T-cell (primary cell): ENCODE measurements at regions not wholly inside any gene's neighbourhood (a gene's known extent, or its start where the extent isn't known, plus 50 kb on each side); places are given as distances from the start of the nearest gene placed in this dataset.

Experiments used
- ATAC-seq, 4 experiments: fragments of 200-7000 bp in 3 of 4; fragments of 150-1000 bp in 1 of 4; cut with Tn5 transposase; replicated peaks in 1 of 4; 1 replicate in 3 of 4; 2 replicates in 1 of 4; pipeline ENCODE4 v1.10.0; 2021; ENCODE audit warnings: moderate library complexity in 3 of 4, mild to moderate bottlenecking in 2 of 4, moderate number of reproducible peaks in 1 of 4
- CTCF ChIA-PET, 2 donors: fragments of 300-600 bp; sonication (Branson Sonifier 250); formaldehyde crosslinking; loops; one replicate each; lab custom pipeline; 2022; ENCODE audit warnings: antibody characterized with exemption in 2 of 2; lab: Charles Lee
- POLR2A ChIA-PET, 2 donors: fragments of 300-600 bp; sonication (Branson Sonifier 250); formaldehyde crosslinking; loops; one replicate each; lab custom pipeline; 2022; ENCODE audit warnings: antibody characterized with exemption in 2 of 2; lab: Charles Lee
- DNase-seq, 35 experiments: peaks; one replicate each; pipeline versions ENCODE4 v3.0.0 to v3.0.0-alpha.2; 2013 to 2023
- H3K27ac ChIP-seq: one replicate; pipeline ENCODE4 v1.5.1; 2013; ENCODE audit warnings: low read length
- H3K27me3 ChIP-seq, 2 experiments: replicated peaks in 1 of 2; 1 replicate in 1 of 2; 2 replicates in 1 of 2; pipeline versions ENCODE4 v1.6.1 to v1.7.0; 2013; ENCODE audit warnings: low read length in 1 of 2, mixed read lengths in 1 of 2; ENCODE audit not compliant: control insufficient read depth in 2 of 2, insufficient read depth in 2 of 2; ENCODE audit errors: extremely low read depth in 1 of 2
- H3K36me3 ChIP-seq, 2 donors: 1 replicate in 1 of 2; 2 replicates in 1 of 2; pipeline versions ENCODE4 v1.6.1 to v1.7.0; 2013; ENCODE audit warnings: low read length in 1 of 2; ENCODE audit not compliant: control insufficient read depth in 2 of 2, insufficient read depth in 1 of 2; ENCODE audit errors: extremely low read depth in 1 of 2
- H3K4me1 ChIP-seq, 2 experiments: 1 replicate in 1 of 2; 2 replicates in 1 of 2; pipeline versions ENCODE4 v1.6.1 to v1.7.0; 2013; ENCODE audit warnings: low read length in 2 of 2, mixed read lengths in 1 of 2; ENCODE audit not compliant: insufficient read depth in 2 of 2, control insufficient read depth in 1 of 2; ENCODE audit errors: extremely low read depth in 1 of 2
- H3K4me3 ChIP-seq, 2 donors: 1 replicate in 1 of 2; 2 replicates in 1 of 2; pipeline versions ENCODE4 v1.5.1 to v1.7.0; 2013; ENCODE audit warnings: mild to moderate bottlenecking in 2 of 2, low read length in 1 of 2, moderate library complexity in 1 of 2; ENCODE audit not compliant: control insufficient read depth in 1 of 2; ENCODE audit errors: extremely low read depth in 1 of 2
- H3K9me3 ChIP-seq: 2 replicates; pipeline ENCODE4 v1.7.0; 2013
- H3K27ac Mint-ChIP-seq, 2 donors: one replicate each; pipeline ENCODE4 v1.8.0; 2020 to 2021; ENCODE audit warnings: mild to moderate bottlenecking in 2 of 2, mixed read lengths in 2 of 2
- H3K27me3 Mint-ChIP-seq, 2 donors: one replicate each; pipeline ENCODE4 v1.8.0; 2021 to 2022; ENCODE audit warnings: mixed read lengths in 2 of 2
- H3K36me3 Mint-ChIP-seq: one replicate; pipeline ENCODE4 v1.8.0; 2021; ENCODE audit warnings: mixed read lengths
- H3K4me1 Mint-ChIP-seq, 3 donors: one replicate each; pipeline ENCODE4 v1.8.0; 2020 to 2022; ENCODE audit warnings: mixed read lengths in 3 of 3, mild to moderate bottlenecking in 1 of 3
- H3K4me3 Mint-ChIP-seq, 3 donors: one replicate each; pipeline ENCODE4 v1.8.0; 2020 to 2022; ENCODE audit warnings: mild to moderate bottlenecking in 3 of 3, mixed read lengths in 3 of 3, moderate library complexity in 3 of 3
- H3K9me3 Mint-ChIP-seq, 3 donors: one replicate each; pipeline ENCODE4 v1.8.0; 2020 to 2022; ENCODE audit warnings: mixed read lengths in 3 of 3
- WGBS: methylation state at CpG from one replicate; pipeline ENCODE4 v1.1.5; 2013; ENCODE audit warnings: missing lambda C conversion rate; ENCODE audit not compliant: insufficient coverage; 5-methylcytosine and 5-hydroxymethylcytosine counted together

DNA sequence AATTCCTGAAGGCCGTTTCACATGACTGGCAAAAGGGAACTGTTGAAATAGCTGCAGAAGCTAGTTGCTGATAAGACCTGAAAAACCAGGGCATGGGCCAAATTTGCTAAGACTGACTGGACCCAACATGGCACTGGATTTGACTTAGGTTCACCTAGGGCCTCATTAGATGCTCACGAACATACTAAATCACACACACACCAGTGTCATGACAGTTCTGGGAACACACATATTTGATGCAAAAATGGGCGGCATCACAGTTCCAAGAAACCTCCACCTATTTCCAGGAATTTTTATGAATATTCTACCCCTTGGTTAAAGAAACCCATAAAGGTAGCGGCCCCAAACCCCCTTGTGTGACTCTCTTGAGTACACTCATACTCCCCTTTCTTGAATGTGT, 99.6 kb upstream of the OBI1 start:
- CTCF ChIA-PET, result no interaction called here
- POLR2A ChIA-PET, result interaction anchor here in 1 of 2 donors (0.6 kb wide), 1 partner anchor 38 kb away, joined by 5 read pairs; no protein-coding TSS in a partner anchor
- Mint-ChIP-seq H3K36me3 (no peaks in the 10 kb centered on the region), H3K4me1 (no peaks in the 10 kb centered on the region), H3K27ac (no peak overlapping the region), H3K9me3 (no peaks in the 10 kb centered on the region), H3K27me3 (peaks cover 8 to 20% of the 10 kb centered on the region in 2 donors), H3K4me3 (no peak overlapping the region)
- H3K9me3 ChIP-seq, result no peaks in the 10 kb centered on the region
- ATAC-seq (no peak), DNase-seq (no peak)
- WGBS, result 73% methylated on average over 3 of the region's 4 CpGs
- no peaks in the 10 kb centered on the region for H3K4me1 ChIP-seq
- no peak overlapping the region for H3K4me3 ChIP-seq
- no peaks in the 10 kb centered on the region for H3K36me3 ChIP-seq
- H3K27me3 ChIP-seq, result peaks cover 0 to 7% of the 10 kb centered on the region in 2 experiments
- no peak overlapping the region for H3K27ac ChIP-seq

GRCh38 chr13:78753435-78753834, 94.5 kb upstream of the OBI1 start:
- Histone ChIP-seq H3K27ac (no peak overlapping the region), H3K4me1 (no peaks in the 10 kb centered on the region), H3K27me3 (peaks cover 0 to 4% of the 10 kb centered on the region in 2 experiments), H3K9me3 (no peaks in the 10 kb centered on the region), H3K36me3 (no peaks in the 10 kb centered on the region), H3K4me3 (no peak overlapping the region)
- H3K9me3 Mint-ChIP-seq, result no peaks in the 10 kb centered on the region
- H3K27ac Mint-ChIP-seq, result no peak overlapping the region
- no peak for ATAC-seq
- H3K36me3 Mint-ChIP-seq, result no peaks in the 10 kb centered on the region
- H3K27me3 Mint-ChIP-seq, result peaks cover 9 to 33% of the 10 kb centered on the region in 2 donors
- H3K4me3 Mint-ChIP-seq, result no peak overlapping the region
- no peaks in the 10 kb centered on the region for H3K4me1 Mint-ChIP-seq
- DNase-seq, result no peak
- ChIA-PET CTCF (no interaction called here), POLR2A (no interaction called here)
- no CpG with 5 or more reads among the region's 1 CpG for WGBS

DNA sequence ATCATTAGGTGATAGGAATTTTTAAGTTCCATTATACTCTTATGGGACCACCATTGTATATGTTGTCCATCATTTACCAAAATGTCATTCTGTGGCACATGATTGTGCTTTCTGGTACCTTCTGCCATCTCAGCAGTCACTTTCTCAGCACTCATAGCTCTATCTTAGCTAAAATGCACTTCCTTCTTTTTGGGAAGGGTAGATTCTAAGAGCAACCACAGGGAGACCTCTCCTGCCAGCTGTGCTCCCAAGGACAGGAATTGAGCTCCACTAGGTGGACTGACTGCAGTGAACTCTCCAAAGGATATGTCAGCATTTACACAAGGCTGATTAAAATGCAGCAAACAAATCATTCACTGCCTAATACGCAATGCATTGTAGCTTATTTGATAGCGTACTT, 91.8 kb upstream of the OBI1 start:
- no peaks in the 10 kb centered on the region for H3K4me1 ChIP-seq
- ChIA-PET POLR2A (no interaction called here), CTCF (no interaction called here)
- Mint-ChIP-seq H3K9me3 (no peaks in the 10 kb centered on the region), H3K27me3 (peaks cover 7 to 30% of the 10 kb centered on the region in 2 donors), H3K27ac (no peak overlapping the region), H3K4me3 (no peak overlapping the region), H3K4me1 (no peaks in the 10 kb centered on the region), H3K36me3 (no peaks in the 10 kb centered on the region)
- peaks cover 0 to 4% of the 10 kb centered on the region in 2 experiments for H3K27me3 ChIP-seq
- H3K4me3 ChIP-seq, result no peak overlapping the region
- WGBS, result no CpG with 5 or more reads among the region's 2 CpGs
- no peaks in the 10 kb centered on the region for H3K9me3 ChIP-seq
- no peak overlapping the region for H3K27ac ChIP-seq
- no peaks in the 10 kb centered on the region for H3K36me3 ChIP-seq
- DNase-seq, result no peak
- ATAC-seq, result no peak

DNA sequence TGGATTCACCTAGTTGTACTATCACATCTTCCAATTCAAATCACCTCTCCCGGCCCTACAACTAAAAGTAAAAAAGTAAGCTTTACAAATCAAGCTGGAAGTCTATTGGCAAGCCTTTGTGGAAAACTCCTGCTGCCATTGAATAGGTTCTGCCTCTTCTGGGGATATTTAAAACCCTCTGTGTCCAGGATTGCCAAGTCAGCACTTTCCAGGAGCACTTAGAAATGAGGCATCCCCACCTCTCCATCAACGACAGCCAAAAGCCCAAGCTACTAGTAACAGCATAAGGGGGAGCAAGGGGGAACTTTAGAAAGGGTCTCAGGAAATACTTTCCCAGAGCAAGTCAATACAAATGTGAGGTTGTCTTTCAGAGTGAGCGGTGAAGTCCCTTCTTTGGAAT, 85.0 kb upstream of the OBI1 start:
- WGBS, result 100% methylated on average over 1 of the region's 3 CpGs

DNA sequence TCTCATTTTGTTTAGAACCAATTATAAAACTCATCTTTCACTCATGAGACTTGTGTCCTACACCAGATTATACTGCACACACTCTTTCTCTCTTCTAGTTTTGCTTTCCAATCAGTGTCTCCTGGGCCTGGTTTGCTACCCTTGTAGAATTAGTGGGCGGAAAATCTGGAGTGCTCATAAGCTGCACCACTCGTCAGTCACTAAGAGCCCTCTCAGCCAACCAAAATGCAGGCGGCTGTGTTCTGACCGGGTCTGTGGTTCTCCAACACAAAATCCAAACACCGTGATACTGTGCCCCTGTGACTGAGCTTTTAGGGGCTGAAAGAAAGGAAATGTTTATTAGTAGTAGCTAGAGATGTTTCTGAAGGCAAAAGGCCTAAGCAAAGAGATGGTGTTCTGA, 83.7 kb upstream of the OBI1 start:
- no peaks in the 10 kb centered on the region for H3K4me1 Mint-ChIP-seq
- ChIA-PET CTCF (no interaction called here), POLR2A (no interaction called here)
- DNase-seq, result no peak
- no peaks in the 10 kb centered on the region for H3K27me3 ChIP-seq
- peaks cover 9 to 18% of the 10 kb centered on the region in 2 donors for H3K27me3 Mint-ChIP-seq
- no peaks in the 10 kb centered on the region for H3K36me3 ChIP-seq
- H3K27ac Mint-ChIP-seq, result no peak overlapping the region
- ATAC-seq, result no peak
- no peak overlapping the region for H3K4me3 ChIP-seq
- 74% methylated on average over 3 of the region's 5 CpGs for WGBS
- H3K9me3 Mint-ChIP-seq, result no peaks in the 10 kb centered on the region
- no peak overlapping the region for H3K27ac ChIP-seq
- H3K9me3 ChIP-seq, result no peaks in the 10 kb centered on the region
- no peaks in the 10 kb centered on the region for H3K36me3 Mint-ChIP-seq
- no peaks in the 10 kb centered on the region for H3K4me1 ChIP-seq
- no peak overlapping the region for H3K4me3 Mint-ChIP-seq

More for the DNA sequence above, 85.0 kb upstream of the OBI1 start:
- H3K27ac Mint-ChIP-seq, result no peak overlapping the region
- no peaks in the 10 kb centered on the region for H3K9me3 ChIP-seq
- no peak overlapping the region for H3K27ac ChIP-seq
- POLR2A ChIA-PET, result interaction anchor here in 1 of 2 donors (0.5 kb wide), 1 partner anchor 20 kb away, joined by 3 read pairs; no protein-coding TSS in a partner anchor
- H3K36me3 ChIP-seq, result no peaks in the 10 kb centered on the region
- no peak overlapping the region for H3K4me3 ChIP-seq
- H3K36me3 Mint-ChIP-seq, result no peaks in the 10 kb centered on the region
- no peaks in the 10 kb centered on the region for H3K4me1 Mint-ChIP-seq
- ATAC-seq (no peak), DNase-seq (no peak)
- H3K9me3 Mint-ChIP-seq, result no peaks in the 10 kb centered on the region
- no peaks in the 10 kb centered on the region for H3K4me1 ChIP-seq
- H3K4me3 Mint-ChIP-seq, result no peak overlapping the region
- no peaks in the 10 kb centered on the region for H3K27me3 ChIP-seq
- H3K27me3 Mint-ChIP-seq, result peaks cover 10 to 26% of the 10 kb centered on the region in 2 donors
- CTCF ChIA-PET, result no interaction called here

- ATAC-seq, result no peak
- no peaks in the 10 kb centered on the region for H3K36me3 Mint-ChIP-seq
- H3K4me1 Mint-ChIP-seq, result no peaks in the 10 kb centered on the region
- no peak overlapping the region for H3K4me3 Mint-ChIP-seq
- CTCF ChIA-PET, result no interaction called here
- no peak overlapping the region for H3K27ac Mint-ChIP-seq
- POLR2A ChIA-PET, result no interaction called here
- Histone ChIP-seq H3K36me3 (no peaks in the 10 kb centered on the region), H3K9me3 (no peaks in the 10 kb centered on the region), H3K27me3 (no peaks in the 10 kb centered on the region), H3K4me3 (no peak overlapping the region), H3K4me1 (no peaks in the 10 kb centered on the region), H3K27ac (no peak overlapping the region)
- peaks cover 4 to 7% of the 10 kb centered on the region in 2 donors for H3K27me3 Mint-ChIP-seq
- no peak for DNase-seq
- H3K9me3 Mint-ChIP-seq, result no peaks in the 10 kb centered on the region
Observed at GRCh38 chr13:78736142-78736541, 77.2 kb upstream of the OBI1 start.

DNA sequence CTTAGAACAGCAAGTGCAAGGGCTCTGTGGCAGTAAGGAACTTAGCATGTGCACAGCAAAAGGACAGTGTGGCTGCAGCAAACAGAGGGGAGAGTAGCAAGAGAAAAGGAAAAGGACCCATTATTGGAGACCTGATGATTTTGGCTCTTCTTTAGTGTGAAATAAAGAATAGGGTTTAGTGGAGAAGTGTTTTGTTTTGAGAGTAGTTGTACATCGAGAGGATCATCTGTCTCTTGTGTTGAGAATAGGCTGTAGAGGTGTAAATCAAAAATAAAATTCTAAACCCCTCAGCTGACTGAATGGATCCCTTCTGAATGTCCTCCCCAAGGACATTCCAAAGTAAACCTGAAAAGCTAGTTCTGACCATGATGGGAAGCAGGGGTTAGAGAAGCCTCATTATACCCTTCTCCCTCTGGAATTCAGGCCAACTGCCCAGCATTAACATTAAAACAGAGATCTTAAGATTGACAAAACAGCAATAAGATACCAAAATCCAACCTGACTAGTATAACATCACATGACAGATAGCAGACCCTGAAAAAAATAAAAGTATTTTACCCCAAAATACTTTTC, 73.6 kb upstream of the OBI1 start:
- H3K9me3 ChIP-seq, result no peaks in the 10 kb centered on the region
- Mint-ChIP-seq H3K4me1 (no peaks in the 10 kb centered on the region), H3K27me3 (peaks cover 14 to 18% of the 10 kb centered on the region in 2 donors), H3K4me3 (no peak overlapping the region), H3K36me3 (no peaks in the 10 kb centered on the region), H3K9me3 (no peaks in the 10 kb centered on the region), H3K27ac (no peak overlapping the region)
- POLR2A ChIA-PET, result no interaction called here
- no peak overlapping the region for H3K27ac ChIP-seq
- no peak for DNase-seq
- no peaks in the 10 kb centered on the region for H3K4me1 ChIP-seq
- CTCF ChIA-PET, result interaction anchor here in 1 of 2 donors (0.5 kb wide), 1 partner anchor 15 kb away, joined by 3 read pairs; no protein-coding TSS in a partner anchor
- no peaks in the 10 kb centered on the region for H3K27me3 ChIP-seq
- no CpG with 5 or more reads among the region's 1 CpG for WGBS
- H3K36me3 ChIP-seq, result no peaks in the 10 kb centered on the region
- H3K4me3 ChIP-seq, result no peak overlapping the region
- no peak for ATAC-seq
